ENCODE measurements at regions not wholly inside any gene's neighbourhood (a gene's known extent, or its start where the extent isn't known, plus 50 kb on each side); places are given as distances from the start of the nearest gene placed in this dataset.

GRCh38 chr10:130795819-130796218 is 515.7 kb downstream of the TCERG1L start:
- no peak for TF ChIP-seq POLR2A (IDR thresholded peaks at IDR 0.05; ENCODE audit: low read depth, low read length)
- TF ChIP-seq POLR2AphosphoS5 (IDR thresholded peaks at IDR 0.05; ENCODE audit: low read depth, low read length) = no peak
